ENCODE measurements at regions not wholly inside any gene's neighbourhood (a gene's known extent, or its start where the extent isn't known, plus 50 kb on each side); places are given as distances from the start of the nearest gene placed in this dataset.

GRCh38 chr7:53756946-53757345 lies 721.5 kb downstream of the POM121L12 start:
- Histone ChIP-seq H3K4me3 (ENCODE audit: low read depth, low read length) (no peak overlapping the region), H3K36me3 (ENCODE audit: control insufficient read depth, insufficient read depth, low read length) (no peaks in the 10 kb centered on the region), H3K27me3 (ENCODE audit: control insufficient read depth, insufficient read depth, low read length) (no peaks in the 10 kb centered on the region)
- TF ChIP-seq CTCF (IDR thresholded peaks at IDR 0.05; ENCODE audit: insufficient read depth, low read length, severe bottlenecking) = no peak
- FAIRE-seq (no peak), DNase-seq (ENCODE audit: low read depth) (no peak)

DNA sequence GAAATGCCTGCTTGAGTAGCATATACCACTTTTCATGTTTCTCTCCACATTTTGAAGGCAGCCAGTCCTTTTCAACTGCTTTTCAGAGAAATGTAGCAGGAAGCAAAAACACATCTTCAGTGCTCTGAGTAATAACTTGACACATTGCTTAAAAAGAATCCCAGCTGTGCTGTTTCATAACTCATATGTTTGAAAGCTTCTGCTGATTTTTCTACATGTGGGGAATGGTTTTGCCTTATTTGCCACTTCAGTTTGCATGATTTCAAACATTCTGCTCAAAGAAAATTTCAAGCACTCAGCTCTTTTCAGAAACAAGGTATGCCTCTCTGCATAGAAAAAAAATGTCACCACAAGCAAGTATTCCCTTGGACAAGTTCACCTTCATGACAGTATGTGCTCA lies 732.8 kb downstream of the POM121L12 start:
- DNase-seq (ENCODE audit: low read depth) (no peak), FAIRE-seq (no peak)
- Histone ChIP-seq H3K4me3 (ENCODE audit: low read depth, low read length) (no peak overlapping the region), H3K27me3 (ENCODE audit: control insufficient read depth, insufficient read depth, low read length) (no peaks in the 10 kb centered on the region), H3K36me3 (ENCODE audit: control insufficient read depth, insufficient read depth, low read length) (no peaks in the 10 kb centered on the region)
- no peak for TF ChIP-seq CTCF (IDR thresholded peaks at IDR 0.05; ENCODE audit: insufficient read depth, low read length, severe bottlenecking)

GRCh38 chr7:53771701-53772100 lies 736.3 kb downstream of the POM121L12 start:
- Histone ChIP-seq H3K36me3 (ENCODE audit: control insufficient read depth, insufficient read depth, low read length) (no peaks in the 10 kb centered on the region), H3K27me3 (ENCODE audit: control insufficient read depth, insufficient read depth, low read length) (no peaks in the 10 kb centered on the region), H3K4me3 (ENCODE audit: low read depth, low read length) (no peak overlapping the region)
- no peak for TF ChIP-seq CTCF (IDR thresholded peaks at IDR 0.05; ENCODE audit: insufficient read depth, low read length, severe bottlenecking)
- FAIRE-seq (no peak), DNase-seq (ENCODE audit: low read depth) (no peak)

DNA sequence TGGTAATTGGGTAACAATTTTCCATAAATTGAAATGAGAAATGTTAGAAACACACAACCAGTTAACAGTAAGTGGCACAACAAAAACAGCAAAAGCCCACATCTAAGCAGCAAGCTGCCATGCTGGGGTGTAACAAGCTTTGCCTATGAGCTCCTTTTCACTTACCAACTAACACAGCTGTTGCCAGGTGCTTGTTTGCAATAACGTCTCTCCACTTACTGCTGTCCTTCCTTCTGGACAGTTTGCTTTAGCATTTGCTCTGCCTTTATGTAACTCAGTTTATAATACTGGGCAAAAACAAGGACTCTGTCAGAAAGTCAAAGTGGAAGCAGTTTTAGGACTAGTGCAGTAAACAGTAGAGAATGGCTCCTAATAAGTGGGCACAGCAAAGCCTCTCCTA lies 740.9 kb downstream of the POM121L12 start:
- TF ChIP-seq CTCF (IDR thresholded peaks at IDR 0.05; ENCODE audit: insufficient read depth, low read length, severe bottlenecking) = no peak
- no peaks in the 10 kb centered on the region for H3K36me3 ChIP-seq (ENCODE audit: control insufficient read depth, insufficient read depth, low read length)
- no peak for DNase-seq (ENCODE audit: low read depth)
- no peak for FAIRE-seq
- H3K27me3 ChIP-seq (ENCODE audit: control insufficient read depth, insufficient read depth, low read length) = no peaks in the 10 kb centered on the region
- H3K4me3 ChIP-seq (ENCODE audit: low read depth, low read length) = no peak overlapping the region

- Histone ChIP-seq H3K4me3 (ENCODE audit: low read depth, low read length) (no peak overlapping the region), H3K27me3 (ENCODE audit: control insufficient read depth, insufficient read depth, low read length) (no peaks in the 10 kb centered on the region), H3K36me3 (ENCODE audit: control insufficient read depth, insufficient read depth, low read length) (no peaks in the 10 kb centered on the region)
- FAIRE-seq = no peak
- DNase-seq (ENCODE audit: low read depth) = no peak
- no peak for TF ChIP-seq CTCF (IDR thresholded peaks at IDR 0.05; ENCODE audit: insufficient read depth, low read length, severe bottlenecking)
Measured at GRCh38 chr7:53789741-53790140, 752.4 kb upstream of the VSTM2A start.

- DNase-seq (ENCODE audit: low read depth) (no peak), FAIRE-seq (no peak)
- TF ChIP-seq CTCF (IDR thresholded peaks at IDR 0.05; ENCODE audit: insufficient read depth, low read length, severe bottlenecking) = no peak
- H3K36me3 ChIP-seq (ENCODE audit: control insufficient read depth, insufficient read depth, low read length) = no peaks in the 10 kb centered on the region
- H3K27me3 ChIP-seq (ENCODE audit: control insufficient read depth, insufficient read depth, low read length) = no peaks in the 10 kb centered on the region
- H3K4me3 ChIP-seq (ENCODE audit: low read depth, low read length) = no peak overlapping the region
Measured at GRCh38 chr7:53794816-53795215, 747.4 kb upstream of the VSTM2A start.

Data from bronchial epithelial cell (primary cell).